ENCODE measurements at regions not wholly inside any gene's neighbourhood (a gene's known extent, or its start where the extent isn't known, plus 50 kb on each side); places are given as distances from the start of the nearest gene placed in this dataset.

DNA sequence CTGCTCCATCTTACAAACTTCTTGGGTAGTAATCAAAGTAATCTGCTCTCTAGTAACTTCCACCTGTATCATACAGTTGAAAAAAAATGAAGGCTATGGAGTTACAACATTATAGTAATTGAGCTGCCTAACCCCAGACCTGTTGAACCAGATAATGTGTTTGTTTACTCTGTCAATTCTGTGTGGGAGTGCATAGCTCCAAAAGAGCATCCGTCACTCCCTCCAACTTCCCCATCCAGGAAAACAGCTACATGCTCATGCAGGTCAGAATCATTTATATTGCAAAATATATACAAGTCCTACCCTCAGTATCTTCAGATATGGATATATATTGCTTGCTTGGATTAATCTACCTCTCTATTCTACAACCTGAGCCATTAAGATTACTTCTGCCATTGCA lies 244.0 kb upstream of the ANO5 start:
- Histone ChIP-seq H2AFZ (ENCODE audit: insufficient read depth, low read depth, low read length, poor library complexity, severe bottlenecking) (no peak overlapping the region), H3K4me2 (replicated peaks; ENCODE audit: extremely low read depth, low read length, poor library complexity, severe bottlenecking) (no peak overlapping the region), H3K27ac (ENCODE audit: low read depth in 1 of 2, low read length in 2 of 2) (no peak overlapping the region), H4K20me1 (ENCODE audit: insufficient read depth, low read length) (no peaks in the 10 kb centered on the region), H3K4me1 (ENCODE audit: control insufficient read depth in 1 of 2, insufficient read depth in 2 of 2, low read length in 2 of 2) (no peaks in the 10 kb centered on the region), H3K27me3 (ENCODE audit: control insufficient read depth in 2 of 2, insufficient read depth in 2 of 2, low read length in 2 of 2) (no peaks in the 10 kb centered on the region), H3K9me3 (replicated peaks in 1 of 2; ENCODE audit: control insufficient read depth in 1 of 2, insufficient read depth in 1 of 2, low read length in 2 of 2) (peaks cover 3 to 9% of the 10 kb centered on the region in 2 donors), H3K4me3 (replicated peaks in 1 of 3; ENCODE audit: low read depth in 2 of 3, low read length in 3 of 3) (no peak overlapping the region), H3K79me2 (ENCODE audit: insufficient read depth, low read length) (no peaks in the 10 kb centered on the region), H3K36me3 (replicated peaks in 1 of 2; ENCODE audit: control insufficient read depth in 1 of 2, insufficient read depth in 2 of 2, low read length in 2 of 2) (no peaks in the 10 kb centered on the region), H3K9ac (ENCODE audit: insufficient read depth, low read length, poor library complexity, severe bottlenecking) (no peak overlapping the region)
- H3K36me3 Mint-ChIP-seq, result no peaks in the 10 kb centered on the region
- TF ChIP-seq, protein P1, sequence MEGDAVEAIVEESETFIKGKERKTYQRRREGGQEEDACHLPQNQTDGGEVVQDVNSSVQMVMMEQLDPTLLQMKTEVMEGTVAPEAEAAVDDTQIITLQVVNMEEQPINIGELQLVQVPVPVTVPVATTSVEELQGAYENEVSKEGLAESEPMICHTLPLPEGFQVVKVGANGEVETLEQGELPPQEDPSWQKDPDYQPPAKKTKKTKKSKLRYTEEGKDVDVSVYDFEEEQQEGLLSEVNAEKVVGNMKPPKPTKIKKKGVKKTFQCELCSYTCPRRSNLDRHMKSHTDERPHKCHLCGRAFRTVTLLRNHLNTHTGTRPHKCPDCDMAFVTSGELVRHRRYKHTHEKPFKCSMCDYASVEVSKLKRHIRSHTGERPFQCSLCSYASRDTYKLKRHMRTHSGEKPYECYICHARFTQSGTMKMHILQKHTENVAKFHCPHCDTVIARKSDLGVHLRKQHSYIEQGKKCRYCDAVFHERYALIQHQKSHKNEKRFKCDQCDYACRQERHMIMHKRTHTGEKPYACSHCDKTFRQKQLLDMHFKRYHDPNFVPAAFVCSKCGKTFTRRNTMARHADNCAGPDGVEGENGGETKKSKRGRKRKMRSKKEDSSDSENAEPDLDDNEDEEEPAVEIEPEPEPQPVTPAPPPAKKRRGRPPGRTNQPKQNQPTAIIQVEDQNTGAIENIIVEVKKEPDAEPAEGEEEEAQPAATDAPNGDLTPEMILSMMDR (IDR thresholded peaks at IDR 0.05), result no peak
- intact Hi-C loops (cut with micrococcal nuclease), result no loop called here
- no CpG with 5 or more reads among the region's 1 CpG for WGBS (ENCODE audit: insufficient coverage)
- DNase-seq, result no peak
- no peak overlapping the region for H3K27ac Mint-ChIP-seq
- H3K4me3 Mint-ChIP-seq, result no peak overlapping the region
- peaks cover 3 to 17% (median 8%) of the 10 kb centered on the region in 7 donors for H3K9me3 Mint-ChIP-seq
- H3K4me1 Mint-ChIP-seq, result no peaks in the 10 kb centered on the region
- H3K27me3 Mint-ChIP-seq (ENCODE audit: low read depth in 3 of 3), result peaks cover 0 to 2% (median 1%) of the 10 kb centered on the region in 3 donors

DNA sequence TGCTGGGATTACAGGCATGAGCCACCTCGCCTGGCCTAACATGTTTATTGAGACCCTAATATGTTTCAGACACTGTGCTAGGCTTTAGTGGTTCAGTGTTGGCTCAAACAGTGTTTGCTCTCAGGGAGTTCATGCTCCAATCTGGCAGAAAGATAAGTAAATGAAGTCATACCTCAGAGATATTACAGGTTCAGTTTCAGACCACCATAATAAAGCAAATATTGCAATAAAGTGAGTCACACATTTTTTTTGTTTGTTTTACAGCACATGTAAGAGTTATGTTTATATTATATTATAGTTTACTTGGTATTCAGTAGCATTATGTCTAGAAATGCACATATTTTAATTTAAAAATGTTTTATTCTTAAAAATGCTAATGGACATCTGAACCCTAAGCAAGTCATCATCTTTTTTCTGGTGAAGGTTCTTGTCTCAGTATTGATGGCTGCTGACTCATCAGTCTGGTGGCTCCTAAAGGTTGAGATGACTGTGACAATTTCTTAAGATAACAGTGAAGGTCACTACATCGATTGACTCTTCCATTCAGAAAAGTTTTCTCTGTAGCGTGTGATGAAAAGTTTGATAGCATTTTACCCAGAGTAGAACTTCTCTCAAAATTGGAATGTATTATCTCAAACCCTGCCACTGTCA lies 243.0 kb upstream of the ANO5 start:
- no peak overlapping the region for H2AFZ ChIP-seq (ENCODE audit: insufficient read depth, low read depth, low read length, poor library complexity, severe bottlenecking)
- no CpG with 5 or more reads among the region's 3 CpGs for WGBS (ENCODE audit: insufficient coverage)
- H3K4me2 ChIP-seq (replicated peaks; ENCODE audit: extremely low read depth, low read length, poor library complexity, severe bottlenecking), result no peak overlapping the region
- Mint-ChIP-seq H3K9me3 (peaks cover 3 to 17% (median 10%) of the 10 kb centered on the region in 7 donors), H3K4me3 (no peak overlapping the region), H3K27me3 (ENCODE audit: low read depth in 3 of 3) (peaks cover 0 to 2% (median 1%) of the 10 kb centered on the region in 3 donors), H3K27ac (no peak overlapping the region), H3K36me3 (no peaks in the 10 kb centered on the region), H3K4me1 (no peaks in the 10 kb centered on the region)
- no peak overlapping the region for H3K27ac ChIP-seq (ENCODE audit: low read depth in 1 of 2, low read length in 2 of 2)
- peaks cover 3 to 9% of the 10 kb centered on the region in 2 donors for H3K9me3 ChIP-seq (replicated peaks in 1 of 2; ENCODE audit: control insufficient read depth in 1 of 2, insufficient read depth in 1 of 2, low read length in 2 of 2)
- H3K4me1 ChIP-seq (ENCODE audit: control insufficient read depth in 1 of 2, insufficient read depth in 2 of 2, low read length in 2 of 2), result no peaks in the 10 kb centered on the region
- H3K4me3 ChIP-seq (replicated peaks in 1 of 3; ENCODE audit: low read depth in 2 of 3, low read length in 3 of 3), result no peak overlapping the region
- intact Hi-C loops (cut with micrococcal nuclease), result no loop called here
- H3K36me3 ChIP-seq (replicated peaks in 1 of 2; ENCODE audit: control insufficient read depth in 1 of 2, insufficient read depth in 2 of 2, low read length in 2 of 2), result no peaks in the 10 kb centered on the region
- no peak overlapping the region for H3K9ac ChIP-seq (ENCODE audit: insufficient read depth, low read length, poor library complexity, severe bottlenecking)
- no peaks in the 10 kb centered on the region for H4K20me1 ChIP-seq (ENCODE audit: insufficient read depth, low read length)
- TF ChIP-seq, protein P1 (IDR thresholded peaks at IDR 0.05), result no peak
- no peaks in the 10 kb centered on the region for H3K79me2 ChIP-seq (ENCODE audit: insufficient read depth, low read length)
- no peaks in the 10 kb centered on the region for H3K27me3 ChIP-seq (ENCODE audit: control insufficient read depth in 2 of 2, insufficient read depth in 2 of 2, low read length in 2 of 2)
- DNase-seq, result no peak

All from CD14-positive monocyte (primary cell).